ENCODE measurements at regions not wholly inside any gene's neighbourhood (a gene's known extent, or its start where the extent isn't known, plus 50 kb on each side); places are given as distances from the start of the nearest gene placed in this dataset.
"Not testable (repeated sequence)": the region's sequence is repeated elsewhere in the genome, so short reads cannot be mapped to it uniquely, and the experiment has no call there.

- not testable (repeated sequence) for DNase-seq
These were observed 176.1 kb downstream of the TRIM43 start for GRCh38 chr2:95767950-95768349.

GRCh38 chr2:95769256-95769655, 177.5 kb downstream of the TRIM43 start:
- DNase-seq = not testable (repeated sequence)

DNA sequence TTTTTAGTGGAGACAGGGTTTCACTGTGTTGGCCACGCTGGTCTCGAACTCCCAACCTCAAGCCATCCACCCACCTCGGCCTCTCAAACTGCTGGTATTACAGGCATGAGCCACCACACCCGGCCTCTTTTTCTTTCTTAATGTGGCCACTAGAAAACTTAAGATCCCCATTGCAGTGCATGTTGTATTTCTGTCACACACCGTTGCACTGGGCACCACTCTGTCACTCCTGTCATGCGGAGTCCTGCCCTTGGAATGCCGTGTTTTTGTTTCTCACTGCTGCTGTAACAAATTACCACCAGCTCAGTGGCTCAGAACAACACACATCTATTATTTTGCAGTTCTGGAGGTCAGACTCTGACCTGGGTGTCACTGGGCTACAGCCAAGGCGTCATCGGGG, 178.9 kb downstream of the TRIM43 start:
- not testable (repeated sequence) for DNase-seq

DNA sequence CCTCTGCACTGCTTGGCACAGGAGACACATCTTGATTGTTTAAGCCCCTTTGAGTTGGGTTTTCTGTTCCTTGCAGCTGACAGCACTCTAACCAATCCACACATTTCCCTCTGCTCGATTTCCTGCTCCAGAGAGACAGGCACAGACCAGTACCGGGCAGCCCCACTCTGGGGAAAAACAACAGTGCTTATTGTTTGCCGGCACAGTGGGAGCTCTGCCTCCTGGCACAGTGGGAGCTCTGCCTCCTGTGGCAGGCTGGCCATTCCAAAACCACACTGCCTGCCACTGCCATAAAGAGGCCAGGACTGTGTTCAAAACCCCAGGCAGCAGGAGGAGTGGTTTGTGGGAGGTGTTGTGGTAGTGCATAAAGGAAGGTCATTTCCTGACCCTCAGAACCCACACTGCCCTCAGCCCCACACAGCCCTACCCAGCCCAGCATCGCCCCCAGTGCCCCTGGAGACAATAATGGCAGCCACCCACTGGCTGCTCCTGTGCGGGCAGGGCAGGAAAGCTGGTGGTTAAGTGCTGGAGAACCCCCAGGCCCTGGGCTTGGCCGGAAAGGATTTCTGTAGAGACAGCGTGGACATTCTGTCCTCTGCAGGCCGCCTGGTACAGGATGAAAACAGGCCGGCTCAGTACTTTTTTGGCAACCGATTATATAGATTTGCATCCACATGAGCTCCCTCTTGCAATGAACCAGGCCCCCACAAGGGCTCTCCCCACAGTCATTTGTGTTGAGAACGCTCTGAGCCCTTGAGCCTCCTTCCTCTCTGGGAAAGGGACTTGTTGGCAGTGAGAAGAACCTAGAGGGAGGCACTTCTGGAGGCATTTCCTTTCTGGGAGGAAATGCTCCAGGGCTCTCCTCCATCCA, 182.8 kb downstream of the TRIM43 start:
- not testable (repeated sequence) for DNase-seq

GRCh38 chr2:95775193-95775531, 183.4 kb downstream of the TRIM43 start:
- DNase-seq = not testable (repeated sequence)

Measured in right forelimb (tissue), 1 donor.